ENCODE measurements at regions not wholly inside any gene's neighbourhood (a gene's known extent, or its start where the extent isn't known, plus 50 kb on each side); places are given as distances from the start of the nearest gene placed in this dataset.
"Not testable (repeated sequence)": the region's sequence is repeated elsewhere in the genome, so short reads cannot be mapped to it uniquely, and the experiment has no call there.

DNA sequence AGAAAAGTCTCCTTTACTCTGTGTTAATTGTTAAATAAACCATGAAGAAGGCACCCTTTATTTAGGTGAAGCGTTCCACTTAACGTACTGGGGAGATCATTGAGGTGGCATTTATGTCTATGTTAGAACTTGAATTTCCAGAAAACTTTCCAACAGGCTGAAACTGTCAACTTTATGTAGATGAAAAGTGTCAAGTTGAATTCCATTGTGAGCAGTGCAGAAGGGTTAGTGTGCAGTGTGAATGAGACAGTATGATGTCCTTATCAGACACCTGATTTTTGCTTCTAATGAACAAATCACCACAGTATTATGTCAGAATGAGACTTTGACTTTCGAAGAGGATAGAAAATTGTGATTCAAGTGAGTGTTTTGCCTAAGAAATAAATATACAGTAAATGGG lies 761.6 kb upstream of the SEMA6A start:
- TF ChIP-seq, protein P1, sequence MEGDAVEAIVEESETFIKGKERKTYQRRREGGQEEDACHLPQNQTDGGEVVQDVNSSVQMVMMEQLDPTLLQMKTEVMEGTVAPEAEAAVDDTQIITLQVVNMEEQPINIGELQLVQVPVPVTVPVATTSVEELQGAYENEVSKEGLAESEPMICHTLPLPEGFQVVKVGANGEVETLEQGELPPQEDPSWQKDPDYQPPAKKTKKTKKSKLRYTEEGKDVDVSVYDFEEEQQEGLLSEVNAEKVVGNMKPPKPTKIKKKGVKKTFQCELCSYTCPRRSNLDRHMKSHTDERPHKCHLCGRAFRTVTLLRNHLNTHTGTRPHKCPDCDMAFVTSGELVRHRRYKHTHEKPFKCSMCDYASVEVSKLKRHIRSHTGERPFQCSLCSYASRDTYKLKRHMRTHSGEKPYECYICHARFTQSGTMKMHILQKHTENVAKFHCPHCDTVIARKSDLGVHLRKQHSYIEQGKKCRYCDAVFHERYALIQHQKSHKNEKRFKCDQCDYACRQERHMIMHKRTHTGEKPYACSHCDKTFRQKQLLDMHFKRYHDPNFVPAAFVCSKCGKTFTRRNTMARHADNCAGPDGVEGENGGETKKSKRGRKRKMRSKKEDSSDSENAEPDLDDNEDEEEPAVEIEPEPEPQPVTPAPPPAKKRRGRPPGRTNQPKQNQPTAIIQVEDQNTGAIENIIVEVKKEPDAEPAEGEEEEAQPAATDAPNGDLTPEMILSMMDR (IDR thresholded peaks at IDR 0.05; ENCODE audit: control extremely low read depth, extremely low read depth, low read depth, missing control alignments), result no peak
- ChIA-PET POLR2A (no interaction called here), CTCF (no interaction called here)
- DNase-seq (ENCODE audit: extremely low spot score), result no peak

DNA sequence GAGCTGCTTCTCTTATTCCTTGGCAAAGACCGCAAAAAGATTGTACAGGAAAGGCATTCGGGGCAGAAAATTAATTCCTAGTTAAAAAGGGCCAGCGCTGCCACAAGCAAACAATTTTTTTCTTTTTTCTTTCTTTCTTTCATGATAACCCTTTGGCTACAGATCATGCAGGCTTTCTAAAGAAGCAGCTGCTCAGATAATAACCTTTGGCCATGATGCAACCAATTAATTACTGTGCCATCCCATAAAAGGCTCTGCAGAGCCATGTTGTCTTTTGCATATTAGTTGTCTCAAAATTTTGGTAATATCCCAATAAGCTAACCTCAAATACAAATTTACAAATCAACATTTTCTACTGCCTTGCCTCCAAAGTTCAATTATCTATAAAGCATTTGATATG lies 758.4 kb upstream of the SEMA6A start:
- TF ChIP-seq, protein P1 (IDR thresholded peaks at IDR 0.05; ENCODE audit: control extremely low read depth, extremely low read depth, low read depth, missing control alignments), result no peak
- POLR2A ChIA-PET, result no interaction called here
- DNase-seq (ENCODE audit: extremely low spot score), result no peak

DNA sequence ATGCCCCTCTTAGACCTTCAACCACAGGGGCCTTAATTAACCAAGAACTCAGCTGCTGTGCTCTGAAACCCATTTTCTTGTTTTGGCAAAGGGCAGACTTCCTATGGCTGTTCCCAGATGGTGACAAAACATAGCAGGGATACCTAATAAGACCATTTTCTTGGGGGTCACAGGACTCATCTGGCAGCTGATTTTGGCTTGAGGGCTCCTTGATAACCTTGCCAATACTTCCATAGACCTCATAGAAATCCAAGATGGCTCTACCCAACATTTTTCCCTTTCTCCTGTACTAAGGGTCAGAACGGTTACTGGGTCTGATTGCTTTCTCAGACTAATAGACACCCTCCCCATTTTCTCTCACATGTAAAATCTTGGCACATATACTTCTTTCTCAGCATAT lies 757.7 kb upstream of the SEMA6A start:
- TF ChIP-seq, protein P1 (IDR thresholded peaks at IDR 0.05; ENCODE audit: control extremely low read depth, extremely low read depth, low read depth, missing control alignments), result no peak
- ChIA-PET CTCF (interaction anchor here (1.5 kb wide), 2 partner anchors 13 to 49 kb away, joined by 3 read pairs; no protein-coding TSS in a partner anchor), POLR2A (no interaction called here)
- DNase-seq (ENCODE audit: extremely low spot score), result no peak

More for the DNA sequence above, 758.4 kb upstream of the SEMA6A start:
- CTCF ChIA-PET, result interaction anchor here (1.5 kb wide), 2 partner anchors 14 to 50 kb away, joined by 3 read pairs; no protein-coding TSS in a partner anchor

DNA sequence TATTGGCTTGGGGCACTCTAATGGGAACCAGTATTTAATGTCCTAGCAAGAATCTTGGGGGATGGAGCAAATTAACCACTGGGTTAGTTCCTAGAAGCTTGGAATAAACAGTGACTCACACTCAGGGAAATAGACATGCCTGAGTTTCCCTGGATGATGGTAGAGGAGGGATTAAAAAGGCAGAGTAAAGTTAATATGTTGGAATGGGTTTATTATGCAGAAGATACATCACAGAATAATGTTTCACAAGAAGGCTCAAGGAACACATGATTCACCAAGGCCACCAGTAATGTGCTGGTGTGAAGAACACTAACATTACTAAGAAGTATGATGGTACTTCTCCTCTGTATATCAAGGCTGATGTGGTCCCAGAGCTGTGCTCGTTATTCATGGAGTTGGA lies 752.9 kb upstream of the SEMA6A start:
- CTCF ChIA-PET, result interaction anchor here (1.0 kb wide), 1 partner anchor 14 kb away, joined by 4 read pairs; no protein-coding TSS in a partner anchor
- POLR2A ChIA-PET, result no interaction called here
- TF ChIP-seq, protein P1 (IDR thresholded peaks at IDR 0.05; ENCODE audit: control extremely low read depth, extremely low read depth, low read depth, missing control alignments), result no peak
- DNase-seq (ENCODE audit: extremely low spot score), result no peak

DNA sequence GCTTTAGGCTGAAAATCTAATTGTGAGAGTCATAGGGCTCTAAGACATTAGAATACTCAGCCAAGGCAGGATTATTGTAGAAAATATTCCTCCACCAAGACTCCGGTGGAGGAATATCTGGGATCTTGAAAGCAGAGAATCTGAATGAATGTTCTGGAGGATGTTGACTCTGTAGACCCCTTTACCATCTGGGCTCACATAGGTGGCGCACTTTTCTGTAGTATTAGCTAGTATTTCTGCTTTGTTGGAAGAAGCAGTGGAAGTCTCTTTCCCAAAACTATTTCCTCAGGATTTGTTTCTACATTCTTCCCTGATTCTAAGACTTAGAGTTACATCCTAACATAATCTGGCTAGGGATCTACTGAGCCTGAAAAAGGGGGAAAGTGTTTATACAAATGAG lies 752.4 kb upstream of the SEMA6A start:
- TF ChIP-seq, protein P1 (IDR thresholded peaks at IDR 0.05; ENCODE audit: control extremely low read depth, extremely low read depth, low read depth, missing control alignments), result no peak
- ChIA-PET CTCF (interaction anchor here (1.0 kb wide), 1 partner anchor 13 kb away, joined by 4 read pairs; no protein-coding TSS in a partner anchor), POLR2A (no interaction called here)
- no peak for DNase-seq (ENCODE audit: extremely low spot score)

DNA sequence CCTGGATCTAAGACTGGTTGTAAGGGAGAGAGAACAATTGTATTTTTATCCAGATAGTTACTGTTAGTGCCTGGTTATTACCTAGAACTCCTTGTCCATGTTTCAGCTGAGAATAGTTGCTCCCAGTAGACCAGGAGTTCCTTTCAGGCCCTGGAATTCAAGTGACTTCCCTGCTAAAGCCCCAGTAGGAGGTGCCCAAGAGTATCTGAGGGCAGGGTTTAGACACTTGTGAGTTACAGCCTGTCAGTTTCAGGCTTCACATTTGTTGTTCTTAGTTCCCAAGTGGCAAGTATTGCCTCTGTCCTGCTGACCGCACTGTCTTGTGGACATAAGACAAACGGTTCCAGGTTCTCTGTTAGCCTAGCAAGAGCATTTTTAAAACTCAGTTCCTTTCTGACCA lies 743.9 kb upstream of the SEMA6A start:
- POLR2A ChIA-PET, result no interaction called here
- no peak for DNase-seq (ENCODE audit: extremely low spot score)
- TF ChIP-seq, protein P1 (IDR thresholded peaks at IDR 0.05; ENCODE audit: control extremely low read depth, extremely low read depth, low read depth, missing control alignments), result no peak
- CTCF ChIA-PET, result interaction anchor here (1.0 kb wide), 1 partner anchor 14 kb away, joined by 3 read pairs; no protein-coding TSS in a partner anchor

DNA sequence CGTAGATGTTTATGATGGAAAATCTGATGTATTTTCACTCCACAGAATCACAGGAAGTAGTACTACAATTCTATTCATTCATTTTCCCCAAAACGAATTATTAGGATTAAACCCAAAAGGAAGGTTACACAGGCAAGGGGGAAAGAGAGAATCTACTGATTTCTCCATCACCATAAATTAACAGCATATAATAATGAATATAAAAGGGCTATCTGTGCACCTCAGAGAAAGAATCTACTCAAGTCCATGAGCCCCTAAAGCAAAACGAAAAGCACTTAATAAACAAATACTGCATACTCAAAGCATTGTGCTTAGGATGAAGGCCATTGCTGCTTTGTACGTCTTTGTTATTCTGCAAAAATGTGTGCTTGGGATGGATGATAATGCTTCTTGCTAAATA lies 740.5 kb upstream of the SEMA6A start:
- ChIA-PET POLR2A (no interaction called here), CTCF (no interaction called here)
- TF ChIP-seq, protein P1 (IDR thresholded peaks at IDR 0.05; ENCODE audit: control extremely low read depth, extremely low read depth, low read depth, missing control alignments), result no peak

DNA sequence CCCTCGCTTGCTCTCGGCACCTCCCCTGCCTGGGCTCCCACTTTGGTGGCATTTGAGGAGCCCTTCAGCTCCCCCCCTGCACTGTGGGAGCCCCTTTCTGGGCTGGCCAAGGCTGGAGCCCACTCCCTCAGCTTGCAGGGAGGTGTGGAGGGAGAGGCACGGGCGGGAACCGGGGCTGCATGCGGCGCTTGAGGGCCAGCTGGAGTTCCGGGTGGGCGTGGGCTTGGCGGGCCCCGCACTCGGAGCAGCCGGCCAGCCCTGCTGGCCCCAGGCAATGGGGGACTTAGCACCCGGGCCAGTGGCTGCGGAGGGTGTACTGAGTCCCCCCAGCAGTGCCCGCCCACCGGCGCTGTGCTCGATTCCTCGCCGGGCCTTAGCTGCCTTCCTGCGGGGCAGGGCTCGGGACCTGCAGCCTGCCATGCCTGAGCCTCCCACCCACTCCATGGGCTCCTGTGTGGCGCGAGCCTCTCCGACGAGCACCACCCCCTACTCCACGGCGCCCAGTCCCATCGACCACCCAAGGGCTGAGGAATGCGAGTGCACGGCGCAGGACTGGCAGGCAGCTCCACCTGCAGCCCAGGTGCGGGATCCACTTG lies 730.0 kb upstream of the SEMA6A start:
- POLR2A ChIA-PET; DNase-seq (ENCODE audit: extremely low spot score): not testable (repeated sequence)
- CTCF ChIA-PET, result interaction anchor here (1.5 kb wide), 1 partner anchor 22 kb away, joined by 3 read pairs; no protein-coding TSS in a partner anchor

More for the DNA sequence above, 740.5 kb upstream of the SEMA6A start:
- DNase-seq (ENCODE audit: extremely low spot score), result no peak
